ENCODE measurements at regions not wholly inside any gene's neighbourhood (a gene's known extent, or its start where the extent isn't known, plus 50 kb on each side); places are given as distances from the start of the nearest gene placed in this dataset.

- TF ChIP-seq CTCF (conservative IDR thresholded peaks at IDR 0.05; ENCODE audit: low read length) (no peak), EZH2phosphoT487 (IDR thresholded peaks at IDR 0.05; ENCODE audit: borderline replicate concordance) (no peak)
These were observed 81.4 kb upstream of the CRHR1 start for GRCh38 chr17:45702666-45703266.

Measured in Loucy (cell line).